GM19025 (cell line): ENCODE measurements at regions not wholly inside any gene's neighbourhood (a gene's known extent, or its start where the extent isn't known, plus 50 kb on each side); places are given as distances from the start of the nearest gene placed in this dataset.
"Not testable (repeated sequence)": the region's sequence is repeated elsewhere in the genome, so short reads cannot be mapped to it uniquely, and the experiment has no call there.

Experiments
- ATAC-seq: cut with Tn5 transposase; IDR thresholded peaks from one replicate; pipeline ENCODE4 v1.9.1; 2021; ENCODE audit warnings: mild to moderate bottlenecking, low read depth, moderate library complexity; ENCODE audit not compliant: unreplicated experiment

- ATAC-seq: no peak
Observed at GRCh38 chrX:128436397-128437103, 384.3 kb upstream of the ACTRT1 start.

- ATAC-seq: no peak
Observed at GRCh38 chrX:128425546-128425945, 373.3 kb upstream of the ACTRT1 start.

GRCh38 chrX:128408842-128409241, 356.6 kb upstream of the ACTRT1 start:
- no peak for ATAC-seq

- ATAC-seq: no peak
Observed at GRCh38 chrX:128396601-128397000, 344.4 kb upstream of the ACTRT1 start.

GRCh38 chrX:128383846-128384245, 331.6 kb upstream of the ACTRT1 start:
- ATAC-seq: not testable (repeated sequence)

GRCh38 chrX:128365492-128365891, 313.3 kb upstream of the ACTRT1 start:
- ATAC-seq: no peak

- no peak for ATAC-seq
Observed at GRCh38 chrX:128335671-128336070, 283.5 kb upstream of the ACTRT1 start.

GRCh38 chrX:128334821-128335220, 282.6 kb upstream of the ACTRT1 start:
- ATAC-seq: no peak

- ATAC-seq: no peak
Observed at GRCh38 chrX:128310912-128311311, 258.7 kb upstream of the ACTRT1 start.

GRCh38 chrX:128309311-128309710, 257.1 kb upstream of the ACTRT1 start:
- no peak for ATAC-seq

- ATAC-seq: no peak
Observed at GRCh38 chrX:128294198-128294597, 242.0 kb upstream of the ACTRT1 start.

GRCh38 chrX:128287693-128288092, 235.5 kb upstream of the ACTRT1 start:
- no peak for ATAC-seq

- no peak for ATAC-seq
Observed at GRCh38 chrX:128250621-128251020, 198.4 kb upstream of the ACTRT1 start.

GRCh38 chrX:128216364-128216763, 164.2 kb upstream of the ACTRT1 start:
- ATAC-seq: no peak

GRCh38 chrX:128165884-128166408, 113.7 kb upstream of the ACTRT1 start:
- no peak for ATAC-seq

GRCh38 chrX:128156204-128156603, 104.0 kb upstream of the ACTRT1 start:
- no peak for ATAC-seq

- no peak for ATAC-seq
Observed at GRCh38 chrX:128142745-128143144, 90.5 kb upstream of the ACTRT1 start.

- ATAC-seq: no peak
Observed at GRCh38 chrX:128106630-128107029, 54.4 kb upstream of the ACTRT1 start.

GRCh38 chrX:128105659-128106058, 53.5 kb upstream of the ACTRT1 start:
- ATAC-seq: no peak
